OCI-LY7 (cell line): ENCODE measurements at regions not wholly inside any gene's neighbourhood (a gene's known extent, or its start where the extent isn't known, plus 50 kb on each side); places are given as distances from the start of the nearest gene placed in this dataset.

Experiments
- BruUV-seq: library from RNA; stranded (reverse); fragments of 400-500 nt; replicated peaks from 2 replicates; lab custom pipeline; 2021; lab: Mats Ljungman, UMichigan
- CTCF ChIA-PET: fragments of 300-600 bp; sonication (Branson Sonifier 250); formaldehyde crosslinking; loops from one replicate; lab custom pipeline; 2022; ENCODE audit warnings: antibody characterized with exemption; ENCODE audit not compliant: unreplicated experiment; lab: Charles Lee
- POLR2A ChIA-PET: fragments of 300-600 bp; sonication (Branson Sonifier 250); formaldehyde crosslinking; loops from one replicate; lab custom pipeline; 2022; ENCODE audit warnings: antibody characterized with exemption; lab: Charles Lee
- DNase-seq: peaks from one replicate; pipeline ENCODE4 v3.0.0-alpha.2; 2015; ENCODE audit warnings: low spot score
- H2AFZ ChIP-seq: fragments of 200-600 bp; sonication (generic), shearing (Covaris generic); 2 replicates; pipeline ENCODE4 v1.6.1; 2014; ENCODE audit warnings: mild to moderate bottlenecking, antibody characterized with exemption, low read length, moderate library complexity
- H3K27ac ChIP-seq: fragments of 200-600 bp; sonication (generic); 2 replicates; pipeline ENCODE4 v1.5.1; 2014; ENCODE audit warnings: mixed run types, low read depth, mild to moderate bottlenecking, moderate library complexity, low read length, inconsistent platforms; ENCODE audit not compliant: poor library complexity, severe bottlenecking
- H3K36me3 ChIP-seq: fragments of 200-600 bp; sonication (generic); 2 replicates; pipeline ENCODE4 v1.6.1; 2014; ENCODE audit warnings: mild to moderate bottlenecking, antibody characterized with exemption, low read length, moderate library complexity, mixed read lengths; ENCODE audit not compliant: insufficient read depth
- H3K4me1 ChIP-seq: fragments of 200-600 bp; sonication (generic); 2 replicates; pipeline ENCODE4 v1.5.1; 2014; ENCODE audit warnings: mild to moderate bottlenecking, low read length; ENCODE audit not compliant: insufficient read depth, poor library complexity, severe bottlenecking
- H3K4me2 ChIP-seq: fragments of 200-600 bp; sonication (generic); 2 replicates; pipeline ENCODE4 v1.6.1; 2014; ENCODE audit warnings: mild to moderate bottlenecking, low read length
- H3K4me3 ChIP-seq: fragments of 200-600 bp; sonication (generic); 2 replicates; pipeline ENCODE4 v1.5.1; 2014; ENCODE audit warnings: mild to moderate bottlenecking, low read depth, low read length; ENCODE audit not compliant: poor library complexity, severe bottlenecking
- H3K79me2 ChIP-seq: fragments of 200-600 bp; sonication (generic); 2 replicates; pipeline ENCODE4 v1.6.1; 2016; ENCODE audit warnings: low read depth, mild to moderate bottlenecking, low read length, moderate library complexity, mixed read lengths; ENCODE audit not compliant: insufficient read depth
- H3K9me2 ChIP-seq: fragments of 200-600 bp; sonication (generic); 2 replicates; pipeline ENCODE4 v1.6.1; 2016; ENCODE audit warnings: mild to moderate bottlenecking, low read length, mixed read lengths; ENCODE audit not compliant: insufficient read depth
- H3K9me3 ChIP-seq: fragments of 200-600 bp; sonication (generic); 2 replicates; pipeline ENCODE4 v1.6.1; 2014; ENCODE audit warnings: mild to moderate bottlenecking, mixed run types, low read length, mixed read lengths
- H4K20me1 ChIP-seq: fragments of 200-600 bp; sonication (generic); 2 replicates; pipeline ENCODE4 v1.6.1; 2014; ENCODE audit warnings: mild to moderate bottlenecking, antibody characterized with exemption, low read length, moderate library complexity, mixed read lengths; ENCODE audit not compliant: insufficient read depth
- CTCF ChIP-seq: fragments of 200-600 bp; sonication (generic); conservative IDR thresholded peaks from 2 replicates; pipeline ENCODE4 v1.5.1; 2014; ENCODE audit warnings: mild to moderate bottlenecking, antibody characterized with exemption, low read length, moderate library complexity, mixed read lengths
- EZH2phosphoT487 ChIP-seq: fragments of 200-600 bp; sonication (generic); IDR thresholded peaks from 2 replicates; pipeline ENCODE4 v1.6.1; 2018; ENCODE audit warnings: low read depth, borderline replicate concordance, mild to moderate bottlenecking, mixed run types, antibody characterized with exemption, low read length, moderate library complexity, mixed read lengths
- intact Hi-C: fragments of 100-400 bp; cut with micrococcal nuclease; formaldehyde crosslinking; loops from one replicate; pipeline ENCODE4 v1.10.0; 2022; ENCODE audit not compliant: unreplicated experiment

- H3K79me2 ChIP-seq: no peaks in the 10 kb centered on the region
- H3K9me3 ChIP-seq: no peaks in the 10 kb centered on the region
- H3K27ac ChIP-seq: no peak overlapping the region
- H3K4me2 ChIP-seq: no peak overlapping the region
- intact Hi-C loops: no loop called here
- H2AFZ ChIP-seq: no peak overlapping the region
- no peaks in the 10 kb centered on the region for H3K4me1 ChIP-seq
- no peaks in the 10 kb centered on the region for H3K36me3 ChIP-seq
- TF ChIP-seq CTCF (no peak), EZH2phosphoT487 (no peak)
- no peak for DNase-seq
- no TSS peak for BruUV-seq
- CTCF ChIA-PET: no interaction called here
- POLR2A ChIA-PET: no interaction called here
- no peaks in the 10 kb centered on the region for H4K20me1 ChIP-seq
- no peak overlapping the region for H3K4me3 ChIP-seq
- no peaks in the 10 kb centered on the region for H3K9me2 ChIP-seq
Observed at GRCh38 chr14:32023540-32023939, 53.6 kb upstream of the ARHGAP5 start.

GRCh38 chr14:32027255-32027939 lies 49.7 kb upstream of the ARHGAP5 start:
- Histone ChIP-seq H3K36me3 (no peaks in the 10 kb centered on the region), H3K4me2 (no peak overlapping the region), H3K79me2 (no peaks in the 10 kb centered on the region), H3K9me3 (no peaks in the 10 kb centered on the region), H4K20me1 (no peaks in the 10 kb centered on the region), H3K27ac (no peak overlapping the region), H3K4me1 (no peaks in the 10 kb centered on the region), H2AFZ (no peak overlapping the region), H3K9me2 (no peaks in the 10 kb centered on the region), H3K4me3 (no peak overlapping the region)
- no TSS peak for BruUV-seq
- intact Hi-C loops: no loop called here
- ChIA-PET CTCF (no interaction called here), POLR2A (interaction anchor here (0.6 to 1.2 kb wide), 2 partner anchors 10 to 1546 kb away, joined by 3 to 4 read pairs; no protein-coding TSS in a partner anchor)
- no peak for DNase-seq
- TF ChIP-seq CTCF: no peak
- no peak for TF ChIP-seq EZH2phosphoT487
